ENCODE measurements at regions not wholly inside any gene's neighbourhood (a gene's known extent, or its start where the extent isn't known, plus 50 kb on each side); places are given as distances from the start of the nearest gene placed in this dataset.

DNA sequence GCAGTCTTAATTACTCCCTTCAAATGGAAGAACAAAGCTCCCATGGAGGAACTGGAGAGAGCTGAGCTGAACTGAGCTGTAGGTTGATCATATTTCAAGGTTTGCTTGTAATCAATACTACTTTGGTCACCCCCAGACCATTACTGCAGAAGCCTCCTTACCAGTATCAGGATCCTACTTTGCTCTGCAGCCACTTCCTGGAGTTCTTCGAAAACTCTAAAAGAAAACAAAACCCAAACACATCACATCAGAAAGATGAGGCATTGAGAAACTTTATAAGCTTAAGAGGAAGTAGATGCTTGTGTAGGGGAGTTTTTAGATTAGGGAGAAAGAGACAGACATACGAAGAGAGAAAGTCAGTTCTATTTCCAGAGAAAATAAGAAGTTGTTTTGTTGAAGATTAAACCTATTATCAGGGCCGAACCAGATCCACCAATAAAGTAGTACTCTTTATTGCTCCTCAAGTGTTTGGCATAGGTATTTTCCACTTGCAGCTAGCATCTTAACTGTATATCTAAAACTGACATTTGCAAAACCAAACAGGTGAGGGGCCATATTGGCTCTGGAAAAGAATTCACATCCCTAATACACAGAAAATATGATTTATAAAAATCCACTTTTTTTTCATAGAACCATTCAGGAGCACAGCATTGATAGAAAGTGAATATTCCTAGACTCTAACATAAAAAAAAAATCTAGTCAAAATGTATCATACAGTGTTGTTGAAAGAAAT is 166.9 kb upstream of the KLF7 start:
- TF ChIP-seq, protein P1, sequence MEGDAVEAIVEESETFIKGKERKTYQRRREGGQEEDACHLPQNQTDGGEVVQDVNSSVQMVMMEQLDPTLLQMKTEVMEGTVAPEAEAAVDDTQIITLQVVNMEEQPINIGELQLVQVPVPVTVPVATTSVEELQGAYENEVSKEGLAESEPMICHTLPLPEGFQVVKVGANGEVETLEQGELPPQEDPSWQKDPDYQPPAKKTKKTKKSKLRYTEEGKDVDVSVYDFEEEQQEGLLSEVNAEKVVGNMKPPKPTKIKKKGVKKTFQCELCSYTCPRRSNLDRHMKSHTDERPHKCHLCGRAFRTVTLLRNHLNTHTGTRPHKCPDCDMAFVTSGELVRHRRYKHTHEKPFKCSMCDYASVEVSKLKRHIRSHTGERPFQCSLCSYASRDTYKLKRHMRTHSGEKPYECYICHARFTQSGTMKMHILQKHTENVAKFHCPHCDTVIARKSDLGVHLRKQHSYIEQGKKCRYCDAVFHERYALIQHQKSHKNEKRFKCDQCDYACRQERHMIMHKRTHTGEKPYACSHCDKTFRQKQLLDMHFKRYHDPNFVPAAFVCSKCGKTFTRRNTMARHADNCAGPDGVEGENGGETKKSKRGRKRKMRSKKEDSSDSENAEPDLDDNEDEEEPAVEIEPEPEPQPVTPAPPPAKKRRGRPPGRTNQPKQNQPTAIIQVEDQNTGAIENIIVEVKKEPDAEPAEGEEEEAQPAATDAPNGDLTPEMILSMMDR (IDR thresholded peaks at IDR 0.05): no peak
- Histone ChIP-seq H3K4me3 (no peak overlapping the region), H3K27ac (no peak overlapping the region), H3K9ac (ENCODE audit: low read depth in 2 of 2, low read length in 2 of 2) (no peak overlapping the region), H3K36me3 (no peaks in the 10 kb centered on the region), H3K27me3 (no peaks in the 10 kb centered on the region), H3K4me1 (no peaks in the 10 kb centered on the region), H3K9me3 (no peaks in the 10 kb centered on the region)
- no peak for DNase-seq
- intact Hi-C loops (cut with DNase I): no loop called here

DNA sequence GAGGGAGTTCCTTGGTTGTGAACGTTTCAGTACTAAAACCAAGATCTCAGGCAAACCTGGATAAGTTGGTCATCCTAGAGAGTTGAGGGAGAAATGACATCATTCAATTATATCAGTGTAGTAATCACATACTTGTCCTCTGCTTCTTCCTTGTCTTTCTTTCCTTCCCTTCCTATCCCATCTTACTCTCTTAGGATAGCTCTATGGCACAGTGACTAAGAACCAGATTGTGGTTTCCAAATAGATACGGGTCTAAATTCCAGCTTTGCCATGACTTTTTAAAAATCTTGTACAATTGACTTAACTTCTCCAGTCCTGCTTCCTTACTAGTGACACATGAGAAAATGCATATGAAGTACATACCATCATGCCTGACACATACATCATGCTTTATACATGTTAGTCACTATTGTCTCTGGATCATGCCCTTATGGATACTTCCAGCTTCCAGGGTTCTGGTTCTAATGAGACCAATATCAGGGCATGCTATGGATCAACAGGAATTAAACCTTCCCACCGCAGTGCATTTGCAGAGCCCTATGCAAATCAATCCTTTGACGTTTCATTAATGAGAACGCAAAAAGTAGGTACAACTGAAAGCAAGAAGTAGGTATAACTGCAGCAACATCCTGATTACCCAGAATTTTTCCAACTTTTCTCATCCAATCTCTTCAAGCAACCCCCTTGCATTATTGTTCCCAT is 168.0 kb upstream of the KLF7 start:
- H3K4me1 ChIP-seq: no peaks in the 10 kb centered on the region
- no peak overlapping the region for H3K9ac ChIP-seq (ENCODE audit: low read depth in 2 of 2, low read length in 2 of 2)
- no peak overlapping the region for H3K4me3 ChIP-seq
- H3K36me3 ChIP-seq: no peaks in the 10 kb centered on the region
- no peak for DNase-seq
- TF ChIP-seq, protein P1 (IDR thresholded peaks at IDR 0.05): no peak
- peak overlapping the region; percentile 60 for H3K27ac ChIP-seq
- no peaks in the 10 kb centered on the region for H3K9me3 ChIP-seq
- H3K27me3 ChIP-seq: no peaks in the 10 kb centered on the region
- intact Hi-C loops (cut with DNase I): no loop called here

DNA sequence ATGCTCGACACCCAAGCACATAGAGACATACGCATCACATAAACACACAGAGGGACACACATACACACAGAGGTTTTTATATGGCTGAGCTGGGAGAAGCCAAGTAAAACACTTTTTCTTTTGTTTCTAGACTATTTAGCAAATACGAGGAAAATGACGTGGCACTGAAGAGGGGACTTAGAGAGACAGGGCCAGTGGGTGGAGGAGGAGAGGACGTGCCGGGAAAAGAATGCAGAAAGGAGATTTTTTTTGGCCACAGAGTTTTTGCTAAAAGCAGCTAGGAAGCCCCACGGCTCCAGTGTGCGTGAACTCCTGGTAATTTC is 168.5 kb upstream of the KLF7 start:
- TF ChIP-seq, protein P1 (IDR thresholded peaks at IDR 0.05): no peak
- intact Hi-C loops (cut with DNase I): no loop called here
- H3K9ac ChIP-seq (ENCODE audit: low read depth in 2 of 2, low read length in 2 of 2): peak overlapping the region in 1 of 2 donors; percentile 16
- no peaks in the 10 kb centered on the region for H3K36me3 ChIP-seq
- H3K9me3 ChIP-seq: no peaks in the 10 kb centered on the region
- H3K4me1 ChIP-seq: no peaks in the 10 kb centered on the region
- no peak for DNase-seq
- no peak overlapping the region for H3K4me3 ChIP-seq
- H3K27me3 ChIP-seq: no peaks in the 10 kb centered on the region
- H3K27ac ChIP-seq: peak overlapping the region; percentile 60

DNA sequence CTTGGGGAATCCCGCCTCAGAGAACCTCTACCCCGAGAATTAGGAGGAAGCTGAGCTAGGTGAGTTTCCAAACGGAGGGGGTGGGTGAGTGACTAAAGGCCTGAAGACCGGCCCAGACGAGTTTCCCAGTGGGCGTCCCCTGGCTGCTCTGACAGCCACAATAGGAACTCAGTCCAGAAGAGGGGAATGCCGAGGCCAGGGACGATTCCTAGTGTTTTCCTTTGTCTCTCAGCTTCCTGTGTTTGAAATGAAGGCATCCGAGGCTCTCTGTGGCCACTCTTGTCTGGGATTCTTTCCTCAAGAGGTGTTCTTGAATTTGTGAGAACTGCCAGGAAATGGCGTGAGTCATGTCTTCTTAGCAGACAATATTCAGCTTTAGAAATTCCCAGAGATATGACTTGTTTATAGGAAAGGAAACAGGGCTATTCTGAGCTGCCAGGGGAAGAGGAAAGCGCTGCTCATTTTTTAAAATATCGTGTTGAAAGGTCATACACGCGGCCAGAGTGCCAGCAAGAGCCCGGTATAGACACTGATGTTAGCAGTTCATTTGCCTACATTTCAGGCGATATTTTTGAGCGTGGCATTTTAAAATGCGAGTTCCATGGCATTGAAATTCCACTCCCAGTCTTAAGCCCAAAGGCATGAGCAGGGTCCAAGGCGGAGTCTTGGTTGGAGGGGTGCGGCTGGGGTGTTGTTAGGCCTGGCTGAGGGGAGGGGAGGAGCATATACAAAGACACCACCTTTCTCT is 169.1 kb upstream of the KLF7 start:
- peak overlapping the region; percentile 60 for H3K27ac ChIP-seq
- TF ChIP-seq, protein P1 (IDR thresholded peaks at IDR 0.05): no peak
- H3K4me1 ChIP-seq: no peaks in the 10 kb centered on the region
- no peak for DNase-seq
- H3K36me3 ChIP-seq: no peaks in the 10 kb centered on the region
- H3K27me3 ChIP-seq: no peaks in the 10 kb centered on the region
- H3K4me3 ChIP-seq: no peak overlapping the region
- H3K9ac ChIP-seq (ENCODE audit: low read depth in 2 of 2, low read length in 2 of 2): peak overlapping the region in 1 of 2 donors; percentile 16
- H3K9me3 ChIP-seq: no peaks in the 10 kb centered on the region
- intact Hi-C loops (cut with DNase I): no loop called here

DNA sequence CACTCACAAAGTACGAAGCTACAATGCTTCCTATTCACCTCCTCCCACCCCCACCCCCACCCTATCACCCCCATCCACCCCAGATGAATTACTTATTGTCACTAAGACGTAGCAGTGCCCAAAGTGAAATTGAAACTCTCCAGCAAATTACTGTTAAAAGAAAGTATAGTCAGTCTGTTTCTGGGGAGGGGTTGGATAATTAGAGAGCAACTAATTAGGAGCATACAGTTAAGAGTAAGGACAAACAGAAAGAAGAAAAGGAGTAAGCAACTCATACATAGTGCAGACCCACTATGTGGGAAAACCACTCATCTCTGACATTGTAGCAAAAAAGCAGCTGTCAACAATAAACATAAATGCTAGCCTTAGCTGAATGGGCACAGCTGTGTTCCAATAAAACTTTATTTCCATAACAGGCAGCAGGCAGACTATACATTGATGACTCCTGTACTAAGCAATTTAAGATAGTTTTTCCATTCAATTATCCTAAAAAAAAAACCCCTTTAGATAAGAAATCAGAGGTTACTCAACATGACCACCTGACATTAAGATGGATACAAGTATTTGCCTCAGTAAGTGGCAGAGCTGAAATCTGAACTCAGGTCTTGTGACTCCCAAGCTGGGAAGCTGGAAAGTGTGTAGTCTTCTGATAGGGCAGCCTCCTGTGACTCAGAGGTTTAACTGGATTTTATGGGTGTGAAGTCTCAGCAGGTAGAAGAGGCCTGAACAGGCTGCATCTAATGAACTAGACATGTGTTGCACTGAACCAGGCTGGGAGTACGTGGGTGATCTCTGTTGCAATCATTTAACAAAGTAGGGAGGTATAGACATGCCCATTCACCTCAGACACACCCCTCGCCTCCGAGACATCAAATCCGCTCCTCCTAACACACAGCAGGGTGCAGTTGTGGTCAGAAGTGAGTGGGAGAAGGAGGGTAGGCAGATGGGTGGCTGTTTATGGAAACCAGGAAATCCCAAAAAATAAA is 171.8 kb upstream of the KLF7 start:
- H3K9ac ChIP-seq (ENCODE audit: low read depth in 2 of 2, low read length in 2 of 2): no peak overlapping the region
- no peaks in the 10 kb centered on the region for H3K9me3 ChIP-seq
- H3K4me1 ChIP-seq: no peaks in the 10 kb centered on the region
- no peak overlapping the region for H3K4me3 ChIP-seq
- H3K27ac ChIP-seq: no peak overlapping the region
- H3K27me3 ChIP-seq: no peaks in the 10 kb centered on the region
- no peak for DNase-seq
- H3K36me3 ChIP-seq: no peaks in the 10 kb centered on the region
- TF ChIP-seq, protein P1 (IDR thresholded peaks at IDR 0.05): no peak
- intact Hi-C loops (cut with DNase I): no loop called here
